Naive thymus-derived CD8-positive, alpha-beta T cell (primary cell): ENCODE measurements at regions not wholly inside any gene's neighbourhood (a gene's known extent, or its start where the extent isn't known, plus 50 kb on each side); places are given as distances from the start of the nearest gene placed in this dataset.

ENCODE experiments used
- ATAC-seq, 2 donors: fragments of 150-1000 bp; cut with Tn5 transposase in 1 of 2; sonication (Bioruptor Pico), chemical (Tn5 transposase) in 1 of 2; 1 replicate in 1 of 2; 2 replicates in 1 of 2; pipeline ENCODE4 v1.10.0; 2021; ENCODE audit warnings: mild to moderate bottlenecking in 2 of 2, moderate library complexity in 2 of 2
- POLR2A ChIA-PET: fragments of 350-600 bp; sonication (Branson Sonifier 250); formaldehyde crosslinking; loops from one replicate; lab custom pipeline; 2021; ENCODE audit warnings: antibody characterized with exemption; lab: Charles Lee
- DNase-seq, 10 donors: peaks; one replicate each; pipeline versions ENCODE4 v3.0.0 to v3.0.0-alpha.2; 2020 to 2022
- H3K27ac Mint-ChIP-seq, 10 donors: one replicate each; pipeline ENCODE4 v1.8.0; 2020 to 2022; ENCODE audit warnings: mild to moderate bottlenecking in 10 of 10, mixed read lengths in 10 of 10, moderate library complexity in 4 of 10, inconsistent platforms in 1 of 10
- H3K27me3 Mint-ChIP-seq, 5 donors: one replicate each; pipeline ENCODE4 v1.8.0; 2021 to 2022; ENCODE audit warnings: mixed read lengths in 5 of 5
- H3K36me3 Mint-ChIP-seq, 3 donors: one replicate each; pipeline ENCODE4 v1.8.0; 2020 to 2022; ENCODE audit warnings: mixed read lengths in 3 of 3, mild to moderate bottlenecking in 2 of 3, inconsistent platforms in 1 of 3
- H3K4me1 Mint-ChIP-seq, 4 donors: one replicate each; pipeline ENCODE4 v1.8.0; 2021 to 2022; ENCODE audit warnings: mixed read lengths in 4 of 4
- H3K4me3 Mint-ChIP-seq, 10 donors: one replicate each; pipeline ENCODE4 v1.8.0; 2020 to 2022; ENCODE audit warnings: mild to moderate bottlenecking in 10 of 10, mixed read lengths in 10 of 10, moderate library complexity in 6 of 10, inconsistent platforms in 1 of 10
- H3K9me3 Mint-ChIP-seq, 9 donors: one replicate each; pipeline ENCODE4 v1.8.0; 2020 to 2022; ENCODE audit warnings: mixed read lengths in 9 of 9, mild to moderate bottlenecking in 3 of 9, inconsistent platforms in 1 of 9, moderate library complexity in 1 of 9

DNA sequence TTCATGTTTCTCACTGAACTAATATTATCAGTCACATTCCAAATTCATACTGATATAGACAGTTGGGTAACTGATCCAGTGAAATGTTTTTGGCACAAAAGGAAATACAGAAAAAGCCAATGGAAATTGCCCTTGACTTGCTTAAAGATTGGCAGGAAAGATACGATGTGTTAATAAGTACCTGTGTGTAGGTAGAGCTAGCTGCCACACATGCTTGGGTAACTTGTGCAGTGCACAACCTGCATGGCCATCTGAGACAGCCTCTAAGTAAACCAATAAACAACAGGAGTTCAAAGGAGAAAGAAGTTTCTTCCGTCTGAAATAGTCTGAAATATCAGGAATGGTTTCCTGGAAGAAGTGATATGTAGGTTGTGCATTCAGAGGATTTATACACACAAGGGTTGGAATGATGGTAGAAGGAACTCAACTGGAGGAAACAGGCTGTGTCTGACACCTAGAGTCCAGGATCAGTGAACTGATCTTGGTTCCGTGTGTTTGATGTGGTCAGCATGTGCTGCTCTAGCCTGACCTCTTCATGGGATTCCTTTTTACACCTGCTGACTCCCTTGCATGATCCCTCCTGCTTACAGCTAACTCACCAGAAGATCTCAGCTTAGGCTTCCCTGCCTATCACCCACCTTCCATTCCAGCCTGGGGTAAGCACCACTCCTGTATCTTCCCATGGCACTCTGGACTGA, 81.4 kb upstream of the KRR1 start:
- H3K36me3 Mint-ChIP-seq, result no peaks in the 10 kb centered on the region
- ATAC-seq, result no peak
- no peaks in the 10 kb centered on the region for H3K4me1 Mint-ChIP-seq
- H3K4me3 Mint-ChIP-seq, result no peak overlapping the region
- no peaks in the 10 kb centered on the region for H3K9me3 Mint-ChIP-seq
- POLR2A ChIA-PET, result no interaction called here
- no peak overlapping the region for H3K27ac Mint-ChIP-seq
- H3K27me3 Mint-ChIP-seq, result peaks cover 6 to 22% (median 9%) of the 10 kb centered on the region in 5 donors
- no peak for DNase-seq

DNA sequence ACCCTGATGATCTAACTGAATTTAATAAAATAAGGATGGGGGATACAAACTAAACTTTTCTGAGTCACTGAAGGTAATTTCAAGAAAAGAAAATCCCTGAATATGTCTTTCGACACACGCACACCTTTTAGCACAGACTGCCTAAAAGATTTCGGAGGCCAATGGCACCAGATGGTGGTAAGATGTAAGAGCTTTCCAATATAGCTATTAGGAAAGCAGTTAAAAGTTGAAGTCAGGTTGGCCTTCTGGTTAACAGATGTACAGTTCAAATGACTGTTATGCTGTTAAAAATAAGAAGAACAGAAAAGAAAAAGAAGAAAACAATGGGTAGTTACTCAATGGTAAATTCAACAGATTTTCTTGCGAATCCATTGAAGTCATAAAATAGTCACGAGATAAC, 80.7 kb upstream of the KRR1 start:
- Mint-ChIP-seq H3K27ac (no peak overlapping the region), H3K36me3 (no peaks in the 10 kb centered on the region), H3K9me3 (no peaks in the 10 kb centered on the region), H3K4me3 (no peak overlapping the region), H3K4me1 (no peaks in the 10 kb centered on the region), H3K27me3 (peaks cover 7 to 23% (median 9%) of the 10 kb centered on the region in 5 donors)
- no peak for DNase-seq
- ATAC-seq, result no peak
- POLR2A ChIA-PET, result no interaction called here

DNA sequence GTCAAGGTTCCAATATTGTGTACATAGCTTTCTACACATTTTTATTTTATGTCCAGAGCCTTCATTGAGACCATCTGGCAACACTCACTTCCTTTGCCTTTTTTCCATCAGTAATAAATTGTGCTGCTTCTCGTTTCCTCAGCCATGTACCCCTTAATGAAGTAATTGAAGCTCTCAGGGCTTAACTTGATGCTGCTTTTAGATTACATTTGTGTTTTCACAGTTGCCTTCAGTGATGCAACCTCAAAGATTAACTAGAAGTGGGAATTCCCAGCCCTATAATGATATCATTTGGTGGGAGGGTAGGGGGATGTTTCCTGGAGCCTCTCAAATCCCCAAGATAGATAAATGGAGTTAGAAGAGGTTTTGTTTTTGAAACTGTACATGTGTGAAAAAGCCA, 80.2 kb upstream of the KRR1 start:
- POLR2A ChIA-PET, result no interaction called here
- Mint-ChIP-seq H3K4me1 (no peaks in the 10 kb centered on the region), H3K4me3 (no peak overlapping the region), H3K27ac (no peak overlapping the region), H3K36me3 (no peaks in the 10 kb centered on the region), H3K27me3 (peaks cover 7 to 25% (median 9%) of the 10 kb centered on the region in 5 donors), H3K9me3 (no peaks in the 10 kb centered on the region)
- ATAC-seq (no peak), DNase-seq (no peak)

DNA sequence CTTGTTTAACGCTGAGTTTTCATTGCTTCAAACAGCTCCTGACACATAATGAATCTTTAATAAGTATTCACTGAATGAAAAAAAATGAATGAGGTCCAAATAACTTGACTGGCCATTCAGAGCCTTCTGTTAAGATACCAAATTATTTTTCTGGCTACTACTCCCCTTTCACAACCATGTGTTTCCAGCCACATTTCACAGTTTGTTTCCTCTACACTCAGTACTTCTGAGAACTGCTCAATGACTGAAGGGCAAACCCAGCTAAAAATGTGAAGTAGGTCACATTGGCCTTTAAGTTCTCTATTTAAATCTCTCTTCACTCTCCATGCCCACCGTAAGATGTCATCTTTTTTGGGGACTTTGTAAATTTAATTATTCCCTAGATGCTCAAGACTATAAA, 78.4 kb upstream of the KRR1 start:
- ATAC-seq, result no peak
- Mint-ChIP-seq H3K27me3 (peaks cover 9 to 30% (median 11%) of the 10 kb centered on the region in 5 donors), H3K4me1 (no peaks in the 10 kb centered on the region)

DNA sequence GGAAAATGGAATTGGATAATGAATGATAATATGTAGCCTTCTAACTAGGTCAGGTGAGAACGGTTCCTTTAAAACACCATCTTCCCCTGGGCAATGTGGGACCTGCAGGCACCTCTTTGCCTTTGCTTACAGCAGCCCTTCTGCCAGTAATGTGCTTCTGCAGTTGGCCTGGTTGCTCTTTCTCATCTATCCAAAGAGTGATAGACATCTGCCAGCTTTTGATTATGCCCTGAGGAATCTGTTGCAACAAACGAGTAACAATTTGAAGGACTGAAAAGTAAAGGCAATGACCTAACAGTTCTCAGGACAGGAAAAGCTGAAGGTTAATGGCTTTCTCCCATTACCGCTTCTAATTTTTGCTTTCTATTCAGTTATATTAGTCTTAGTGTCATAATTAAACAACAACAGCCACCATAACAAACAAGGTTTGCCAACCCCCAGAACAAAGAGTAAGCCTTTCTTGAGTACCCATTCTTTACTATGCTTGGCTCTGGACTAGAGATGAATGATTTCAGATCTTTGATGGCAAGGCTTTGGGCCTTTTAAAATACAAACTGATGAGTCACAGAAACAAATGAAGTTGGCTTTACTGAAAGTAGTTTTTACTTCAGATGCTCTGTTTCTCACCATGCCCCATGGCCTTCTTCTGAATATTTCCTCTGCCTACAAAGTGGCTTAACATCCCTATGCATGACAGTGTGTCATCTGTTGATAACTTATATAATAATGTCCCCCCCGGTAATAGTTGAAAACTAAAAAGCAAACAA, 76.1 kb upstream of the KRR1 start:
- Mint-ChIP-seq H3K9me3 (no peaks in the 10 kb centered on the region), H3K36me3 (no peaks in the 10 kb centered on the region), H3K27ac (no peak overlapping the region), H3K4me1 (no peaks in the 10 kb centered on the region), H3K27me3 (peaks cover 11 to 27% (median 12%) of the 10 kb centered on the region in 5 donors), H3K4me3 (no peak overlapping the region)
- ATAC-seq (no peak), DNase-seq (no peak)
- POLR2A ChIA-PET, result no interaction called here

More for the DNA sequence above, 78.4 kb upstream of the KRR1 start:
- Mint-ChIP-seq H3K27ac (no peak overlapping the region), H3K36me3 (no peaks in the 10 kb centered on the region), H3K4me3 (no peak overlapping the region), H3K9me3 (no peaks in the 10 kb centered on the region)
- no peak for DNase-seq
- POLR2A ChIA-PET, result no interaction called here

DNA sequence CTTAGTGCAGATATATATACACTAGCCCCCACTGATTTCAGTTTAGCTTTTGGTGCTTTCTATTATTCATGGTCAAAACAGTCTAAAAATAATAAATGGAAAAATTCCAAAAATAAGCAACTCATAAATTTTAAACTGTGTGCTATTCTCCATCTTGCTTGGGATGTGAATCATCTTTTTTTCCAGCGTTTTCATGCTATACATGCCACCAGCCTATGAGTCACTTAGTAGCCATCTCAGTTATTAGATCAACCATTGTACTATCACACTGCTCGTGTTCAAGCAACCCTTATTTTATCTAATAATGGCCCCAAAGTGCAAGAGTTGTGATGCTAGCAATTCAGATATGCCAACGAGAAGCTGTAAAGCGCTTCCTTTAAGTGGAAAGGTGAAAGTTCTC, 73.9 kb upstream of the KRR1 start:
- Mint-ChIP-seq H3K27ac (no peak overlapping the region), H3K4me1 (no peaks in the 10 kb centered on the region), H3K4me3 (no peak overlapping the region), H3K9me3 (no peaks in the 10 kb centered on the region), H3K36me3 (no peaks in the 10 kb centered on the region), H3K27me3 (peaks cover 11 to 27% (median 12%) of the 10 kb centered on the region in 5 donors)
- no peak for ATAC-seq
- no peak for DNase-seq
- POLR2A ChIA-PET, result no interaction called here

DNA sequence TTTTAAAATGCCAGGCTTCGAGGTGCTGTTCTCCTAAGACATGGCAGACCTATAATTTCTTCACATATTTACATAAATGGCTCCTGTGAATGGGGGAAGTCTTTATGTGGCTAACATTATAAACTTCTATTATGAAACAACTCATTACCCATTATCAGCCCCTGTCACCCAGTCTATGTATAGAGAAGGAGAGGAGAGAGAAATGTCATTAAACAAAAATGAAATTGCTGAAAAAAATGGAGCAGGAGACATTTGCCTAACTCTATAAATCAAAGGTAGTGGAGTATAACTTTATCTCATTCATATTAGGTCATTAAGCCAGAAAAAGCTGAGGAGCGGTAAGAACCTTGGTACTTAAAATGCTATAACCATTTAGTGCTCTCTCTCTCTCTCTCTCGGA, 71.9 kb upstream of the KRR1 start:
- Mint-ChIP-seq H3K36me3 (no peaks in the 10 kb centered on the region), H3K4me1 (no peaks in the 10 kb centered on the region), H3K9me3 (no peaks in the 10 kb centered on the region), H3K27me3 (peaks cover 4 to 18% (median 5%) of the 10 kb centered on the region in 5 donors), H3K4me3 (no peak overlapping the region), H3K27ac (no peak overlapping the region)
- ATAC-seq, result no peak
- no peak for DNase-seq
- POLR2A ChIA-PET, result no interaction called here

DNA sequence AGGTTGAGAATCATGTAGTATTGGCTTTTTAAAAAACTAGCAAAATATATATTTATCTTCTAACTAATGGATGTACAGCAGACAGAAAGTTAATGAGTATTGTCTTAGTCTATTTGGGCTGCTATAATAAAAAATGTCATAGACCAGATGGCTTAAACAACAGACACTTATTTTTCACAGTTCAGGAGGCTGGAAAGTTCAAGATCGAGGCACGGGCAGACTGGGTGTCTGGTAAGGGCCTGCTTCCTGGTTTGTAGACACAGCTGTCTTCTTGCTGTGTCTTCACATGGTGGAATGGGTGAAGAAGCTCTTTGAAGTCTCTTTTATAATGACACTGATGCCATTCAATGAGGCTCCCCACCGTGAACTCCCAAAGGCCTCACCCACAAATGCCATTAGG, 70.1 kb upstream of the KRR1 start:
- H3K36me3 Mint-ChIP-seq, result no peaks in the 10 kb centered on the region
- DNase-seq (no peak), ATAC-seq (no peak)
- no peak overlapping the region for H3K27ac Mint-ChIP-seq
- peaks cover 0 to 12% (median 4%) of the 10 kb centered on the region in 5 donors for H3K27me3 Mint-ChIP-seq
- H3K4me3 Mint-ChIP-seq, result no peak overlapping the region
- no peaks in the 10 kb centered on the region for H3K9me3 Mint-ChIP-seq
- no peaks in the 10 kb centered on the region for H3K4me1 Mint-ChIP-seq
- POLR2A ChIA-PET, result no interaction called here

DNA sequence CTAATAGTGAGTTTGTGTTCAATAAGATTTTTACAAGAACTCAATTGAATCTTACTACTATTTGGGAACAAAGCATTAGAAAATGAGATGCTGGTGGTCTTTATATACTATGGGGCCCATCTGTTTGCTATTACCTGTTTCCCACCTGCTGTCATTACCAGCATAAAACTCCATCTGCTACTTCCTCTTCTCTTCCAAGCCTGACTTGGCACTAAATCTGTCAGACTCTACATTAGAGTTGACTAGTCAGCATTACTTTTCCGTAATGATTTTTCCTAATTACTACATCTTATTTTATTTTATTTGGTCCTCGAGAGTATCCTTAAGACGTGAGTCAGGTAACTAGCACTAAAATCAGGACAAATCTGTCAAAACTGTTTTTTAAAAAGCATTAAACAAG, 68.1 kb upstream of the KRR1 start:
- Mint-ChIP-seq H3K27me3 (peaks cover 0 to 9% (median 2%) of the 10 kb centered on the region in 5 donors), H3K9me3 (no peaks in the 10 kb centered on the region), H3K27ac (no peak overlapping the region), H3K4me1 (no peaks in the 10 kb centered on the region), H3K4me3 (no peak overlapping the region), H3K36me3 (no peaks in the 10 kb centered on the region)
- ATAC-seq (no peak), DNase-seq (no peak)
- POLR2A ChIA-PET, result no interaction called here

DNA sequence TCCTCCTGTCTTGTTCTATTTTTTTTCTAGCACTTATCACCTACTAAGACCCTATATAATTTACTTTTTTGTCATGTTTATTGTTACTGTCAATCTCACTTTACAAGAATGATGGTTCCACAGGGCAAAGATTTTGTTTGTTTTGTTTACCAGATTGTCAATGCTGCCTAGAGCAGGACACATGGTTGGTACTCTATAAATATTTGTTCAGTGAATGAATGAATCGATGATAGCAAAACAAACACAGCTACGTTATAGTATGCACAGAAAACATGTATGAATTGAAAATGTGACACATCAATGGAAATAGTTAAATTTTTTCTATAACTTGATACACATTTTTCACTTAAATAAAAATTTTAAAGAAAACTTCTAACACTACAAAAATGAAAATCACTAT, 67.1 kb upstream of the KRR1 start:
- Mint-ChIP-seq H3K27me3 (peaks cover 0 to 6% (median 2%) of the 10 kb centered on the region in 5 donors), H3K4me1 (no peaks in the 10 kb centered on the region), H3K27ac (no peak overlapping the region), H3K9me3 (no peaks in the 10 kb centered on the region), H3K4me3 (no peak overlapping the region), H3K36me3 (no peaks in the 10 kb centered on the region)
- POLR2A ChIA-PET, result no interaction called here
- no peak for ATAC-seq
- DNase-seq, result no peak

DNA sequence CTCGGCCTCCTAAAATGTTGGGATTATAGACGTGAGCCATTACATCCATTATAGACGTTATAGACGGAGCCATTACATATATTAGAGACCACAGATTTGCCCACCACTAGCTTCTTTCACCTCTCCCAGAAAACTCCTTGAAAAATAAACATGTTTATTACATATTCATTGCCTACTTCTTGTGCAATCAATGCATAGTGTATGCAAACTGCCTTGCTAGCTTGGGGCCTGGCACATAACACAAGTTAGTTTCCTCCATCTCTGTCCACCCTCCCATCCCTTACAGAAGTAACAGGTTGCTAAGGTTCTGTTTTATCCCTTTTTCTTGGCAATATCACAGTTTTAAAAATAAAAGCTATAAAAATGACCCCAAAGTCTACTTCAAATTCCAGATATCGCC, 66.4 kb upstream of the KRR1 start:
- DNase-seq (no peak), ATAC-seq (no peak)
- no peak overlapping the region for H3K27ac Mint-ChIP-seq
- H3K27me3 Mint-ChIP-seq, result peaks cover 0 to 6% (median 2%) of the 10 kb centered on the region in 5 donors
- no peak overlapping the region for H3K4me3 Mint-ChIP-seq
- H3K36me3 Mint-ChIP-seq, result no peaks in the 10 kb centered on the region
- POLR2A ChIA-PET, result no interaction called here
- no peaks in the 10 kb centered on the region for H3K9me3 Mint-ChIP-seq
- H3K4me1 Mint-ChIP-seq, result no peaks in the 10 kb centered on the region

DNA sequence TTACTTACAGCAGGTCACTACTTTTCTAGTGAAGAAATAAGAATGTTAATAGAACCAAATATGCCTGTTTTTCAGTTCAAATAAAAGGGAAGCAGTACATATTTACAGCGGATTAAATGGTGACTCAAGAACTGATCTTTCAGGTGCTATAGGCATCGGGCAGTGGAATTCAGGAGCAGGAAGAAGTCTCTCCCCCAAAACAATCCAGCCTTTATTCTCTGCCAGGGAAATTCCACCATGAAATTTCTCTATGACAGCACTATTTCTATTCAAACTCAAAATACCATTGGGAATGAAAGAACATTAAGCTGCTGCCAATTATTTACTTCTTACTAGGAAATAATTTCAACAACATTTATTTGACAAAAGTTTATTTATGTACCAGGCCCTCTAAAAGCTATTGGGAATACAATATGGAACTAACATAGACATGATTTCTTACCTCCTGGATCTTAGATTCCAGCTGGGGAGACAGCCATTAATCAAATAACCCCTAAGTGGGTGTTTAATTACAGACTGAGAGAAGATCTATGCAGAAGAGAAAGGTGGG, 60.3 kb upstream of the KRR1 start:
- H3K9me3 Mint-ChIP-seq, result no peaks in the 10 kb centered on the region
- no peak overlapping the region for H3K4me3 Mint-ChIP-seq
- POLR2A ChIA-PET, result no interaction called here
- no peaks in the 10 kb centered on the region for H3K4me1 Mint-ChIP-seq
- DNase-seq, result no peak
- H3K27me3 Mint-ChIP-seq, result peaks cover 0 to 10% (median 3%) of the 10 kb centered on the region in 5 donors
- H3K36me3 Mint-ChIP-seq, result no peaks in the 10 kb centered on the region
- no peak overlapping the region for H3K27ac Mint-ChIP-seq
- ATAC-seq, result no peak

DNA sequence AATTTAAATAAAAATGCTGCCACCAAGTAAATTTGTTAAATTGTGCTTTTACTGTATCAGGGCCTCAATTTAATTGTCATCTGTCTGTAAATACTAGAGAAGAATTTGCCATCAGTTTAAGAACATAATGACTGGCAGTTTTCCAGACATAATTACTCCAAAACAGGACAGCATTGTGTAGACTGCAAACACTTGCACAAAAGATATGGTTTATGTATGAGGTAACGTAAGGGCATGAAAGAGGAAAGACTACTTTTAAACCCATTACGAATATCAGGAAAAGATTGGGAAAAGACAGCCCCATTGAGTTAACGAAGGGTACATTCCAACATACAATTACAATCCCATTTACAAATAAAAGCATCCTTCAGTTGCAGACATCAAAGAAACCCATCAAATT, 59.8 kb upstream of the KRR1 start:
- no peaks in the 10 kb centered on the region for H3K9me3 Mint-ChIP-seq
- ATAC-seq (no peak), DNase-seq (no peak)
- no peaks in the 10 kb centered on the region for H3K36me3 Mint-ChIP-seq
- H3K4me1 Mint-ChIP-seq, result no peaks in the 10 kb centered on the region
- H3K4me3 Mint-ChIP-seq, result no peak overlapping the region
- peaks cover 2 to 15% (median 5%) of the 10 kb centered on the region in 5 donors for H3K27me3 Mint-ChIP-seq
- POLR2A ChIA-PET, result no interaction called here
- H3K27ac Mint-ChIP-seq, result no peak overlapping the region
